Osteoblast (primary cell): ENCODE measurements at regions not wholly inside any gene's neighbourhood (a gene's known extent, or its start where the extent isn't known, plus 50 kb on each side); places are given as distances from the start of the nearest gene placed in this dataset.
"Not testable (repeated sequence)": the region's sequence is repeated elsewhere in the genome, so short reads cannot be mapped to it uniquely, and the experiment has no call there.

ENCODE experiments used
- DNase-seq: peaks from one replicate; pipeline ENCODE4 v3.0.0; 2011; ENCODE audit warnings: low spot score, mixed read lengths; ENCODE audit not compliant: insufficient read length; ENCODE audit errors: missing footprints
- H2AFZ ChIP-seq: 2 replicates; pipeline ENCODE4 v1.6.0; 2011; ENCODE audit warnings: mild to moderate bottlenecking, low read length
- H3K27ac ChIP-seq: 2 replicates; pipeline ENCODE4 v1.5.1; 2011; ENCODE audit warnings: mild to moderate bottlenecking, low read depth, low read length, moderate library complexity
- H3K27me3 ChIP-seq: 2 replicates; pipeline ENCODE4 v1.6.0; 2012; ENCODE audit warnings: mild to moderate bottlenecking, control low read depth, inconsistent platforms, low read length, moderate library complexity; ENCODE audit not compliant: insufficient read depth
- H3K36me3 ChIP-seq: 2 replicates; pipeline ENCODE4 v1.5.1; 2011; ENCODE audit warnings: mild to moderate bottlenecking, low read length, control low read depth, moderate library complexity; ENCODE audit not compliant: insufficient read depth
- H3K4me1 ChIP-seq: 2 replicates; pipeline ENCODE4 v1.5.1; 2011; ENCODE audit warnings: mild to moderate bottlenecking, low read length, control low read depth, moderate library complexity; ENCODE audit not compliant: insufficient read depth
- H3K4me2 ChIP-seq: 2 replicates; pipeline ENCODE4 v1.6.0; 2011; ENCODE audit warnings: mild to moderate bottlenecking, low read length; ENCODE audit not compliant: insufficient read depth
- H3K4me3 ChIP-seq: fragments of 200-600 bp; sonication (generic); 3 replicates; pipeline ENCODE4 v1.5.1; 2012; ENCODE audit warnings: mild to moderate bottlenecking, low read length, inconsistent platforms; ENCODE audit not compliant: insufficient read depth
- H3K79me2 ChIP-seq: 2 replicates; pipeline ENCODE4 v1.6.0; 2012; ENCODE audit warnings: mild to moderate bottlenecking, low read length, control low read depth, inconsistent platforms; ENCODE audit not compliant: insufficient read depth
- H3K9me3 ChIP-seq: 2 replicates; pipeline ENCODE4 v1.5.1; 2011; ENCODE audit warnings: low read depth, low read length, control low read depth
- H4K20me1 ChIP-seq: 2 replicates; pipeline ENCODE4 v1.6.0; 2012; ENCODE audit warnings: mild to moderate bottlenecking, low read length, control low read depth; ENCODE audit not compliant: insufficient read depth
- TF ChIP-seq, protein P1 (sequence below): IDR thresholded peaks from 2 replicates; pipeline ENCODE4 v1.5.1; 2011; ENCODE audit warnings: mild to moderate bottlenecking, low read depth, low read length, moderate library complexity; ENCODE audit errors: extremely low read depth

DNA sequence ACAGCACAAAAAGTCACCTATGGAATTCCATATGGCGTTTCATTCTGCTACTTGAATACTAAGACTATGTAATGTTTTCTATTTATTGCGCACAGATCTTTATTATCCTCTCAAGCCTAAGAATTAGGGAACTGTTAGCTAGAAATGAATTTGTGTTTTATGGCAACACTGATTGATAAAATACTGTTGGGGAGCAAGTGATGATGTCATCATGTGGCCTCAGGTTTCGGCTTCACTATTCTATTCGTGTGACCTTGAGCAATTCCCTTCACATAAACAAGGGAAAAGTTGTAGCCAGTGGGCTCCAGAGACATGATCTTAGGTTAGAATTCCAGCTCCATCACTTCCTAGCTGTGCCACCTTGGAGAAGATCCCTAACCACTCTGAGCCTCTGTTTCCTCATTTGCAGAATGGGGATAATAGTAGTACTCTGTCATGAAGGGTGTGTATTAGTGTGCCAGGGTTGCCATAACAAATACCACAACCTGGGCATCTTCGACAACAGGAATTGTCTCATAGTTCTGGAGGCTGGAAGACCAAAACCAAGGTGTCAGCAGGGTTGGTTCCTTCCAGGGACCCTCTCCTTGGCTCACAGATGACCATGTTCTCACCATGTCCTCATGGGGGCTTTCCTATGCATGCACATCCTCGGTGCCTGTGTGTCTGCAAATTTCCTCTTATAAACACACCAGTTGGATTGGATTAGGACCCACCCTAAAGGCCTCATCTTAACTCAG is 371.2 kb downstream of the RRAGC start:
- H3K36me3 ChIP-seq, result no peaks in the 10 kb centered on the region
- H3K4me2 ChIP-seq, result no peak overlapping the region
- H3K4me3 ChIP-seq, result no peak overlapping the region
- no peak overlapping the region for H2AFZ ChIP-seq
- H3K9me3 ChIP-seq, result no peaks in the 10 kb centered on the region
- no peaks in the 10 kb centered on the region for H3K79me2 ChIP-seq
- no peaks in the 10 kb centered on the region for H3K27me3 ChIP-seq
- no peaks in the 10 kb centered on the region for H4K20me1 ChIP-seq
- TF ChIP-seq, protein P1, sequence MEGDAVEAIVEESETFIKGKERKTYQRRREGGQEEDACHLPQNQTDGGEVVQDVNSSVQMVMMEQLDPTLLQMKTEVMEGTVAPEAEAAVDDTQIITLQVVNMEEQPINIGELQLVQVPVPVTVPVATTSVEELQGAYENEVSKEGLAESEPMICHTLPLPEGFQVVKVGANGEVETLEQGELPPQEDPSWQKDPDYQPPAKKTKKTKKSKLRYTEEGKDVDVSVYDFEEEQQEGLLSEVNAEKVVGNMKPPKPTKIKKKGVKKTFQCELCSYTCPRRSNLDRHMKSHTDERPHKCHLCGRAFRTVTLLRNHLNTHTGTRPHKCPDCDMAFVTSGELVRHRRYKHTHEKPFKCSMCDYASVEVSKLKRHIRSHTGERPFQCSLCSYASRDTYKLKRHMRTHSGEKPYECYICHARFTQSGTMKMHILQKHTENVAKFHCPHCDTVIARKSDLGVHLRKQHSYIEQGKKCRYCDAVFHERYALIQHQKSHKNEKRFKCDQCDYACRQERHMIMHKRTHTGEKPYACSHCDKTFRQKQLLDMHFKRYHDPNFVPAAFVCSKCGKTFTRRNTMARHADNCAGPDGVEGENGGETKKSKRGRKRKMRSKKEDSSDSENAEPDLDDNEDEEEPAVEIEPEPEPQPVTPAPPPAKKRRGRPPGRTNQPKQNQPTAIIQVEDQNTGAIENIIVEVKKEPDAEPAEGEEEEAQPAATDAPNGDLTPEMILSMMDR, result no peak
- H3K4me1 ChIP-seq, result no peaks in the 10 kb centered on the region
- DNase-seq, result no peak
- no peak overlapping the region for H3K27ac ChIP-seq

DNA sequence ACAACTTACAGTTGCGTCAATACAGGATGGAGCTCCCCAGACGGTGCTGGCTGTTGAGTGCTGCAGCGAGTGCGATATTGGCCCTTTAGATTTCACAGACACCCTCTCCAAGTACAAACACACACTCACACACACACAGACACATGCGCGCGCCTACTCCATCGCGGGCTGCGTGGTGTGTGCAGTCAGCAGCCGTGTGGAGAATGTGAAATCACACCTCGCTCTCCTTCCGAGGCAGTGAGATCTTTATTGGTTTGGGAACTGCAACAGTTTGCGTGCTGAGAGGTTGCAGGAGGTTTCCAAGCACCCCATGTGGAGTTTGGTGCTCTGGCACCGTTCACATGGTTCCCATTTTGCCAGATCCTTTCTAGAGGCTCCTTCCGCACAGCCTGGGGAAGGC is 372.2 kb downstream of the RRAGC start:
- H3K9me3 ChIP-seq, result no peaks in the 10 kb centered on the region
- H3K4me3 ChIP-seq, result no peak overlapping the region
- H4K20me1 ChIP-seq, result no peaks in the 10 kb centered on the region
- H2AFZ ChIP-seq, result no peak overlapping the region
- H3K4me2 ChIP-seq, result no peak overlapping the region
- no peaks in the 10 kb centered on the region for H3K36me3 ChIP-seq
- H3K27ac ChIP-seq, result no peak overlapping the region
- TF ChIP-seq, protein P1, result no peak
- H3K79me2 ChIP-seq, result no peaks in the 10 kb centered on the region
- H3K4me1 ChIP-seq, result no peaks in the 10 kb centered on the region
- H3K27me3 ChIP-seq, result no peaks in the 10 kb centered on the region
- no peak for DNase-seq

DNA sequence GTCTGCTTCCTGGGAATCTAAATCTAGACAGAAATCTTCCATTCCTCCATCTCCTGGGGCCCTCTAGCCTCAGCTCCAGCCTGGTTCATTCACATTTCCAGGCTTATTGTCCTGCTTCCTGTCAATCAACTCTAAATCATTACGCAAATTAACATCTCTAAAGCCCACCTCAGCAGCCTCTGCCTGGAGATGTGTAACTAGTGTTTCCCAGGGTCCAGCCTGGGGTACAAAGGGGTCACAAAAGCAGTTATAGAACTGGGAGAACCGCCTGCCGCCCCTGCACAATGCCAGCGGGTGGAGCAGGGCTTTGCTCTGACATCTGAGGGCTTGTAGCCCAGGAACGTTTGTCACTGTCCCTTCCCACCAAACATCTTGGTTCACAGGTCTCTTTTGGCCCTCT is 373.5 kb downstream of the RRAGC start:
- Histone ChIP-seq H2AFZ (no peak overlapping the region), H3K4me2 (no peak overlapping the region), H3K4me1 (no peaks in the 10 kb centered on the region), H3K9me3 (no peaks in the 10 kb centered on the region), H3K36me3 (no peaks in the 10 kb centered on the region), H3K79me2 (no peaks in the 10 kb centered on the region), H3K27ac (no peak overlapping the region), H3K27me3 (no peaks in the 10 kb centered on the region), H4K20me1 (no peaks in the 10 kb centered on the region), H3K4me3 (no peak overlapping the region)
- TF ChIP-seq, protein P1, result no peak
- DNase-seq, result no peak

DNA sequence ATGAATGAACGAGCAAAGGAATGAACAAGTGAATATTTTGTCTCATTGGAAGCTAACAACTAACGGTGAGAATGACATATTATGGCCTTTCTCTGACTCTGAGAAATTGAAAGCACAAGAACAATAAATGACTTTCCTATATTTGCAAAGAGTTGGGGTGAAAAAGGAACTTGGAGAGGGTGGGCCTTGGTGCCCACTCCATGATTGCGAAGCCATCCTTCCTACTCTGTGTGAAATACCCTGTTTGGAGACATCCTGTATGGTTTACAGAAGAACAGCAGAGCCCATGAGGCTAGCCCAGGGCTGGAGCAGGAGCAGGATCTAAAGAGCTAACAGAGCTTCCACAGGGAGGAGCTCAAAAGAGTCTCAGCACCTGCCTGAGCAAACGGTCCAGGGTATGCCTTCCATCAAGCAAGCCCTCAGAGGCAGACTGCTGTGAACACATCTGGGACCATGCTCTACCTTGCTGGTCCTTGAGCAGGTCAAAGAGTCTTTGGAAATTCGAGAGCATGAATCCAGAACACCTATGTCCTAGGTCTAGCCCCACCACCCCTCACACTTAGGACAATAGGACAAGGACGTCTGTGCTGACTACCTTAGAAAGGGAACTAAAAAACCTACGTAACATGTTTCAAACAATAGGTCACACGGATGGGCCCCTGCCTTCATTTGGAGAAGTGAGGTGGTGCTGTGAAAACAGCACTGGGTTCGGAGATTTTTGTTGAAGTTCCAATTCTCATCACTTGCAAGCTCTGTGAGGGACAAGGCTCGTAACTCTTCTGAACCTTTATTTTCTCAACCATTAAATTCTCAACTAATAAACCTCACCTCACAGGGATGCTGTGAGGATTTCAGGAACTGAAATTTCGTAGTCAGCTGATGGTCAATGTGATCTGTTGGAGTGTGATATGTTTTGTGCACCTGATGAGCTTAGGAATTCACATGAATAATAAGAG is 377.4 kb downstream of the RRAGC start:
- no peak for DNase-seq
- H3K9me3 ChIP-seq, result no peaks in the 10 kb centered on the region
- no peaks in the 10 kb centered on the region for H3K79me2 ChIP-seq
- no peak overlapping the region for H3K27ac ChIP-seq
- no peak overlapping the region for H3K4me2 ChIP-seq
- H3K36me3 ChIP-seq, result no peaks in the 10 kb centered on the region
- no peak overlapping the region for H2AFZ ChIP-seq
- H3K4me3 ChIP-seq, result no peak overlapping the region
- no peaks in the 10 kb centered on the region for H3K27me3 ChIP-seq
- H4K20me1 ChIP-seq, result no peaks in the 10 kb centered on the region
- TF ChIP-seq, protein P1, result no peak
- no peaks in the 10 kb centered on the region for H3K4me1 ChIP-seq

DNA sequence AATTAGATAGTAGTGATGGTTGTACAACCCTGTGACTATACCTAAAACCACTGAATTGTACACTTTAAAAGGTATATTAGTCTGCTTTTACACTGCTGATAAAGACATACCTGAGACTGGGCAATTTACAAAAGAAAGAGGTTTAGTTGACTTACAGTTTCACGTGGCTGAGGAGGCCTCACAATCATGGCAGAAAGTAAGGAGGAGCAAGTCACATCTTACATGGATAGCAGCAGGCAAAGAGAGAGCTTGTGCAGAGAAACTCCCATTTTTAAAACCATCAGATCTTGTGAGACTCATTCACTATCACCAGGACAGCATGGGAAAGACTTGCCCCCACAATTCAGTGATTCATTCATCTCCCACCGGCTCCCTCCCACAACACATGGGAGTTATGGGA is 379.9 kb downstream of the RRAGC start:
- not testable (repeated sequence) for H3K27ac ChIP-seq, H3K36me3 ChIP-seq, H3K9me3 ChIP-seq, H2AFZ ChIP-seq, H4K20me1 ChIP-seq, H3K79me2 ChIP-seq, H3K27me3 ChIP-seq, DNase-seq, H3K4me3 ChIP-seq, H3K4me1 ChIP-seq, H3K4me2 ChIP-seq
